Transverse colon (tissue), 4 donors: ENCODE measurements at regions not wholly inside any gene's neighbourhood (a gene's known extent, or its start where the extent isn't known, plus 50 kb on each side); places are given as distances from the start of the nearest gene placed in this dataset.

ENCODE experiments used
- DNase-seq: peaks from one replicate; pipeline ENCODE4 v3.0.0-alpha.2; 2019
- H3K27ac ChIP-seq, 4 donors: fragments of 200-600 bp; sonication (generic); 2 replicates each; pipeline ENCODE4 v1.5.1; 2016 to 2018; ENCODE audit warnings: inconsistent platforms in 4 of 4
- H3K27me3 ChIP-seq: fragments of 200-600 bp; sonication (generic); 2 replicates; pipeline ENCODE4 v1.5.1; 2017; ENCODE audit warnings: inconsistent platforms
- H3K36me3 ChIP-seq, 4 donors: fragments of 200-600 bp; sonication (generic); 2 replicates each; pipeline ENCODE4 v1.5.1; 2017 to 2019; ENCODE audit warnings: inconsistent platforms in 4 of 4
- H3K4me1 ChIP-seq, 4 donors: fragments of 200-600 bp; sonication (generic); 2 replicates each; pipeline ENCODE4 v1.5.1; 2017 to 2020; ENCODE audit warnings: inconsistent platforms in 4 of 4
- H3K4me3 ChIP-seq, 4 donors: fragments of 200-600 bp; sonication (generic); 1 replicate in 1 of 4; 2 replicates in 3 of 4; pipeline versions ENCODE4 v1.5.1 to v1.6.1; 2017 to 2019; ENCODE audit warnings: inconsistent platforms in 4 of 4
- H3K9me3 ChIP-seq, 2 donors: fragments of 200-600 bp; sonication (generic); 2 replicates each; pipeline ENCODE4 v1.5.1; 2017 to 2019; ENCODE audit warnings: inconsistent platforms in 2 of 2
- CTCF ChIP-seq, 5 experiments: fragments of 200-600 bp in 3 of 5; fragments of 450-650 bp in 2 of 5; sonication (generic) in 3 of 5; IDR thresholded peaks; 1 replicate in 2 of 5; 2 replicates in 3 of 5; pipeline ENCODE4 v1.5.1; 2016 to 2017; ENCODE audit warnings: antibody characterized with exemption in 5 of 5, inconsistent platforms in 3 of 5, mild to moderate bottlenecking in 2 of 5, moderate library complexity in 1 of 5
- EP300 ChIP-seq: sonication (generic); formaldehyde crosslinking; IDR thresholded peaks from one replicate; pipeline ENCODE4 v1.6.1; 2017; ENCODE audit warnings: antibody characterized with exemption, low read depth
- POLR2A ChIP-seq: fragments of 450-650 bp; IDR thresholded peaks from one replicate; pipeline ENCODE4 v1.6.1; 2016; ENCODE audit warnings: antibody characterized with exemption, mild to moderate bottlenecking, moderate library complexity
- POLR2AphosphoS5 ChIP-seq, 3 donors: sonication (generic); formaldehyde crosslinking; IDR thresholded peaks; one replicate each; pipeline ENCODE4 v1.6.1; 2016; ENCODE audit warnings: antibody characterized with exemption in 3 of 3
- WGBS, 2 donors: methylation state at CpG; one replicate each; pipeline ENCODE4 v1.1.5; 2018; ENCODE audit warnings: low coverage in 1 of 2; 5-methylcytosine and 5-hydroxymethylcytosine counted together
- in situ Hi-C, 4 donors: fragments of 200-750 bp; cut with MboI; loops; one replicate each; pipeline versions ENCODE4 v1.15.0 to v1.15.1; 2017; ENCODE audit warnings: low sequenced_read_pairs in 3 of 4, low pct_ligation_motif_present in 1 of 4, low pct_unique_long_range_greater_than_20kb in 1 of 4
- intact Hi-C: fragments of 100-400 bp; cut with DNase I; formaldehyde crosslinking; loops from one replicate; pipeline ENCODE4 v1.15.1; 2023; ENCODE audit warnings: low total_unique reads
- small RNA-seq, 4 donors: library from RNA; depleted of rRNA; stranded (forward); fragments of <200 nt; gene quantifications; one replicate each; pipeline ENCODE3, GENCODE V24; 2016

DNA sequence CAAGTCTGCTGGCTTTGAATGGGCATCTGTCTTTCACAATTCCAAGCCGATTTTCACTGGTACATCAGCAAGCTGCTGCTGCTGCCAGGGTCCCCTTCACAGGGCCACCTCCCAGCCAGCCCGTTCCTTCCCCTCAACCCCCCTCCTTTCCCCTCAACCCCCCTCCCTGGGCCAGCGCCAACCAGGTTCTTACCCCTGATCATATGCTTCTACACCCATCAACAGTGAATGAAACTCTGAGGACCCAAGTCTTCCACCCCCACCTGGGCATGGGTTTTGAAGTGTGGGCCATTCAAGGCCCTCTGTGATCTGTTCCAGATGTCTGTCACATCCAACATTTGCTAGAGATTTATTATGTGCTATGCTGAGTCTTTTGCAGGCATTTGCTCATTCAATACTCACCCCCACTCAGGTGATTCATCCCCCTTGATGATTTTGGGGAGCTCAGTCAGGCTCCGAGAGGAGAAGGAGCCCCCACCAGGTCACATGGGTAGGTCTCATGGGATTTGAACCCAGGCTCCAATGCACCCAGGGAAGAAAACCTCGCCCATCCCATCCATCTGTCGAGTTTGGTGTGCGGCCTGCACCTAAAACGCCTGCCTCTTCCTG lies 52.7 kb upstream of the FOXK1 start:
- DNase-seq: no peak
- in situ Hi-C loops: no loop called here
- H3K9me3 ChIP-seq: no peaks in the 10 kb centered on the region
- no peak overlapping the region for H3K4me3 ChIP-seq
- H3K36me3 ChIP-seq: no peaks in the 10 kb centered on the region
- H3K4me1 ChIP-seq: peaks cover 0 to 22% (median 7%) of the 10 kb centered on the region in 4 donors
- H3K27ac ChIP-seq: no peak overlapping the region
- H3K27me3 ChIP-seq: no peaks in the 10 kb centered on the region
- intact Hi-C loops: no loop called here
- TF ChIP-seq POLR2AphosphoS5 (IDR thresholded peaks at IDR 0.05): no peak
- TF ChIP-seq POLR2A: no peak
- no peak for TF ChIP-seq EP300
- no peak for TF ChIP-seq CTCF (IDR thresholded peaks at IDR 0.05)
- 89% methylated on average over 6 to 8 of the region's 8 CpGs for WGBS, 2 donors

DNA sequence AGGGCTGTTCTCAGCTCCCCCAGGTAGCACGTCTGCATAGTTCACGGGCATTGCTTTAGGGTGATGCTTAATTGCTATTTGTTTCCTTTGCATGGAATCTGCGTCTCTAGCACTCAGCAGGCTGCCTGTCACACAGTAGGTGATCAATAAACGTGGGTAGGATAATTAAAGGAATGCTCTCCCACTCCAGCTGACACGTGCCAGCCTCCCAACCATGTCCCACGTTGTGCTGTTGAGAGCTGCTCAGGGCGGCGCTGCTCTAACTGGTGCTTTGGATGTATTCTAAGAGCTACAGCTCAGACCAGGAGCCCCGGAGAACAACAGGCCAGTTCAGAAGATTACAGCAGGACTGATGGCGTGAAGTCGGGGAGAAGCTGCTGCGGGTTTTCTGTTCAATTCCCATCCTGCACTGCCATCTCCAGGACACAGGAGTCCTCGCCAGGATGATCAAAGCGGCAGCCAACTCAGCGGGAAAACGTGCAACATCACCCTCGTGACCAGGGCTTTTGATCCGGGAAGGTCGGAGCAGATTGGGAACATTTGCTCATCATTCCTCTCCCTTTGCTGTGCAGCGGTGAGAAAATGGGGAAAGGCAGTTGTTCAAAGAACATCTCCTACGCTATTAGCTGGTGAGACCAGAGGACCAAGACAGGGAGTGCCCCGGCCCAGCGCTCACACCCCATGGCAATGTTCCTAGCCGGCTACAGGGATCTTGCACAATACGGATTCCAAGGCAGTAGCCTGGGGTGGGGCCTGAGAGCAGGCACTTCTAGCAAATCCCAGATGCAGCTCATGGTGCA lies 50.5 kb upstream of the FOXK1 start:
- Histone ChIP-seq H3K36me3 (no peaks in the 10 kb centered on the region), H3K9me3 (no peaks in the 10 kb centered on the region), H3K4me3 (peak overlapping the region in 2 of 4 donors; percentile 13 to 32), H3K27ac (peak overlapping the region; percentile 20 to 63 (median 46)), H3K4me1 (peaks cover 0 to 12% (median 7%) of the 10 kb centered on the region in 4 donors), H3K27me3 (no peaks in the 10 kb centered on the region)
- in situ Hi-C loops: loop anchor here in 1 of 4 donors (10.0 kb wide), 1 partner anchor 53 kb away; the partner anchor contains the start of gene FOXK1
- DNase-seq: peak; percentile 85
- 29% methylated on average over 25 of the region's 25 CpGs; no CpG with 5 or more reads in 1 of the 2 donors for WGBS, 2 donors
- intact Hi-C loops: no loop called here
- TF ChIP-seq CTCF (IDR thresholded peaks at IDR 0.05) (peak; percentile 59 to 74 (median 63)), EP300 (no peak), POLR2AphosphoS5 (IDR thresholded peaks at IDR 0.05) (peak; percentile 9 to 49 (median 33)), POLR2A (no peak)

Small RNA genes lying in the stretch of these regions (small RNA-seq; reads per million reads assigned to genes)
- 0 reads per million in 4 donors for gene CYP3A54P
